HG02870 (cell line): ENCODE measurements at regions not wholly inside any gene's neighbourhood (a gene's known extent, or its start where the extent isn't known, plus 50 kb on each side); places are given as distances from the start of the nearest gene placed in this dataset.
"Not testable (repeated sequence)": the region's sequence is repeated elsewhere in the genome, so short reads cannot be mapped to it uniquely, and the experiment has no call there.

ENCODE experiments used
- ATAC-seq: cut with Tn5 transposase; IDR thresholded peaks from one replicate; pipeline ENCODE4 v1.9.1; 2021; ENCODE audit warnings: mild to moderate bottlenecking, moderate library complexity; ENCODE audit not compliant: unreplicated experiment

DNA sequence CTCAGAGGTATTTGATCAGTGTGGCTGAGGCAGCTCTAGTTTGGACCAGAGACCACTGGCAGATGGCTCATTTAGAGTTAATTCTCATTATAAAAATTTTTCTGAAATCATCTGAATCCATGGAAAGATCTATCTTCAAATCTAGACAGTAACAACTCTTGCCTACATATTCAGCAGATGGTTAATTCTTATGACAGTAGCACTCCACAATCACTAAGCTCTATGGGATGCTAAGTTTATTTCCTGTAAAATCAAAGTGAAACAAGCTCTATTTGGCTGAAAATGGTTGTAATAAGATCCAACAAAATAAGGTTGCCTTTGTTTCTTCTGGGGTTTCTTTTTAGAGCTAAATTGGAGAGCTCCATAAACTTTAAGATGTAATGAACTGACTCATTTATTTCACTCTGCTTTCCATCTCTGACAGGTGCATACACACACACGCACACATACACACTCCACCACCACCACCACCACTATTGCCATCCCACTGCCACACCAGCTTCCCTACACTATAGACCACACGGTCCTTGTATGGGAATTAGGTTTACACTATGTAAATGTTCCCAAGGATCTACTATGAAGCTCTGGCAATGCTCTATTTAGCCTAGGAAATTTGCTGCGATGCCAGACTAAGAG, 293.1 kb downstream of the RPAP3 start:
- ATAC-seq, result no peak

DNA sequence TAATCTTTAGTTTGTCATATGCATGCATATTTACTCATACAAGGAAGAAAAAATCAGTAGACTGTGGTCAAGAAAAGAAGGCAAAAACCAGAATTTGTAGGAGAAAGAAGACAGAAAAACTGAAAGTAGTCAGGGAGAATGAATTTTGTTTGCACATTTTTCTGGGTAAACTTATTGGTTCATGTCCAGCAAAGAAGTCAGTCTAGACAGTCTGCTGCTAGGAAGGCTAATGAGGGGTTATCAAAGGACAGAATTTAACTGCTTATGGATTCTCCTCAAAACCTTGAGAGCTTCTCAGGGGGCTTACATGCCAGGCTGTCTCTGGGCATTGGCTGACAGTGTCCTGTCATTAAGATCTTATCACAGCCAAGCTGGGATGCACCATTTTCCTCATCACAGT, 293.9 kb downstream of the RPAP3 start:
- ATAC-seq, result no peak

DNA sequence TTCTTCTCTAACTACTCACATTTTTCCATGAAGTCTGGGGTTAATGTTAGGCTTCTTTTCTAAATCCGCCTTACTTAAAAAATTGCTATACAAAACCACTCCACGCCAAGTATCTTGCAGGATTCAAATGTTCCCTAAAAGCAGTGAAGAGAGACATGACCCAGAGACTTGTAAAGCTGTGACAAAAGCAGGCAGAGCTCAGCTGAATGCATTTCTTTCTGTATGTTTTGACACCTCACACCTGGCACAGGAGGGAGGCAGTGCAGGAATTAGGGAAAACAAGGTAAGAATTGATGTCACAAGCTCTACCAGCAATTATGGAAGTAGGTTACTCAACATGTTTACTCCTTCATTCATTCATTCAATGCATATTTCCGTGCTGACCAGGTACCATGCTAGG, 295.0 kb downstream of the RPAP3 start:
- no peak for ATAC-seq

DNA sequence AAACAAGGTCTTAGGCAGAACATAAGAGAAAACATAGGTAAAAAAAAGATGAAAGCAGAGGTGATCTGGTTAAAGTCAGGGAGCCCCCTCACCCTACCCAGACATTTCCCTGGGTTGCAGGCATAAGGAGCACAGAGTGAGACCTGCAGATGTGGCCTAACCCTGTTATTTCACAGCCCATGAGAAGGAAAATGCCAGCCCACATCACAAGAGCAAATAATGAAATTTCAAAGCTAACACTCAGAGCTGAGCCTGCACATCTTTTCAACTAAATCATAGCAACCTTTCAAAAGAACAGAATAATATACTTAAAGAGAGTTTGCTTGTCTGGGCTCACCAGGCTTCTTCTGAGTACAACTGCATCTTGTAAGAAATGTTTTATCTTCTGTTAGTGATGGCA, 295.4 kb downstream of the RPAP3 start:
- ATAC-seq, result no peak

GRCh38 chr12:47409310-47409987, 296.4 kb downstream of the RPAP3 start:
- ATAC-seq, result no peak

- ATAC-seq, result peak; percentile 80
Observed at GRCh38 chr12:47408171-47408871, 297.5 kb downstream of the RPAP3 start.

DNA sequence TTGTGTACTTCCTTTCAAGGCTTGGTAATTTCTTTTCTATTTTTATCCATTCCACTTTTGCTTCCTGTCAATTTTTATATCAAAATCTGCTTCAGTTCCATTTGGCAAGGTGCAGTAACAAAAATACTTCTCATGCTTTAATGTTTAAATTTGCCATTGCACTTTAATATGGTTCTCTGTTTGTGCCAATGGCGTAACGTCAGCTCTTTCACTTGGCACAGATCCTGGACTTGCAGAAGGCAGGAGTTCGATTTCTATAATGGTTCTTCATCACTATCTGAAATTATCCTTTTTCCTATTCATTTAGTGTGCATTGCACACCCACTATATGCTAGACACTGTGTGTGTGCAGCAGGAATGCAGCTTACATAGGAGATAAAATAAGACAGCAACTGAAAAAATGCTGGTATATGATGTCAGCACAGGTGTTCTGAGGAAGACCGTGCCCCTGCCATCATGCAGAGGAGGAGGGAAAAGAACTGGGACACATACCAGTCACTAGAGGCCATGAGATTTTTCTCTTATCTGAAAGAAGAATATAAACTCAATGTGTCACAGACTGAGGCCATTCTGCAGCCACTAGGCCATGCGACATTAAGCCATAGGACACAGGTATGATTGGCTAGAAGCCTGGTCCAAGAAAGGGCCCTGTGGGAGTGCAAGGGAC, 298.2 kb downstream of the RPAP3 start:
- no peak for ATAC-seq

DNA sequence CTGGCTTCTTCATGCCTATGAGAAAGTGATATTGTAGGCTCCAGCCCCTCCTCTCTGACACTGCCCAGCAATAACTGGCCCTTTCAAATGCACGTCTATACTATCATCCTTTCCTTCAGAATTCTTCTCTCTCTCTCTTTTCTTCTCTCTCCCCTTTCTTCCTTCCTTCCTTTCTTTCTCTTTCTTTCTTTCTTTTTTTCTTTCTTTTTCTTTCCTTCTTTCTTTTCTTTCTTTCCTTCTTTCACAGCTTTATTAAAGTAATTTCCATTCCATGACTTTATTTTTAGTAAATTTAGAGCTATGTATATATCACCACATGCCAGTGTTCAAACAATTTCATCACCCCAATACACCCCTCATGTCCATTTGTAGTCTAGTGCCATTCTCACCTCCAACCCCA, 302.1 kb downstream of the RPAP3 start:
- ATAC-seq, result no peak

GRCh38 chr12:47401196-47401595, 304.6 kb downstream of the RPAP3 start:
- ATAC-seq, result not testable (repeated sequence)

GRCh38 chr12:47400266-47400665, 305.6 kb downstream of the RPAP3 start:
- no peak for ATAC-seq

DNA sequence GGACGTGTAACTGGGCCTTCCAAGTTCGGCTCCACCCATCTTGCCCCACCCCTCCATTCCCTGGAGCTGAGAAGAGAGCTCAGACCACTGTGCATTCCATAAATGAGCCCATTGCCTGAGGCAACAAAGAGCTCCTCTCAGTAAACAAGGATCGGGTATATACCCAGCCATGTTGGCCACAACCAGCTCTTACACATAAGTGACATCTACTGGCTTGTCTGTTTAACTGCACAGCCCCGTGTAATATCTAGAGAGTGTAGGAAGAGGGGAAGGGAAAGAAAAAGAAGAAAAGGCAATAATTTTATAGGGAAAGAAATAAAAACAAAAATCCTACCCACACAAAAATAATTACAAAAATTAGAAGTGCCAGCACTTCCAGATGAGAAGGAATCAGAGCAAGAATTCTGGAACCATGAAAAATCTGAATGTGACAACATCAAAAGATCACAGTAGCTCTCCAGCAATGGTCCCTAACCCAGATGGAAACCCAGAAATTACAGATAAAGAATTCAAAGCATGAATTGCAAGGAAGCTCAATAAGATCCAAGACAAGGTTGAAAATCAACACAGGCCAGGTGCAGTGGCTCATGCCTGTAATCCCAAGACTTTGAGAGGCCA, 308.1 kb downstream of the RPAP3 start:
- no peak for ATAC-seq

DNA sequence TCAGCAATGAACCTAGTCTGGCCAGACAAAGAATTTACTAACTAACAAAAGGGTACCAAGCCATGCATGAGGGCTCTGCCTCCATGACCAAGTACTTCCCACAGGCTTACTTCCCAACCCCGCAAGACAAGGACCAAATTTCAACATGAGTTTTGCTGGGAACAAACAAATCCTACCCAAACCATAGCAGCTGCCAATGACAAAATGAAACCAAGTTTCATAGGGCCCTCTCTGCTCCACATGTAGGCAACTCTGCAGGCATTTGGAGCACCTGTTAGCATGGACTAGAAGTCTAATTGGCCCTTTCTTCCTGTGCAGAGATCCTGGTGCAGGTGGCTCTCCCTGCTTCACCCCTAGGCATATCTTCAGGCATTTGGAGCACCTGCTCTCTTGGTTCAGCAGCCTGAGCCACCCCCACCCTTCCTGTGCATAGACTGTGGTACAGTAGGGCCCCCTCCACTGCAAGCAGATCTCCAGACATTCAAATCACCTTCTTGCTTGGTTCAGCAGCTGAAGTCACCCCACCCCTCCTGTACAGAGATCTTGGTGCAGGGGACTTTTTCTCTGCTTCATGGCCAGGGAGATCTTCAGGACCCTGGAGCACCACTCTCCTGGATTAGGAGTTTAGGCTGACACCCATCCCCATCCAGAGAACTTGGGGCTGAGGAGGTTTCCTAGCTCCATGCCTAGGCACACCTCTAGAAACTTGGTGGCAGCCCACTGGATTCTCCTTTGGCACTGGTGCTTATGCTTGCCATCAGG, 308.7 kb downstream of the RPAP3 start:
- no peak for ATAC-seq

DNA sequence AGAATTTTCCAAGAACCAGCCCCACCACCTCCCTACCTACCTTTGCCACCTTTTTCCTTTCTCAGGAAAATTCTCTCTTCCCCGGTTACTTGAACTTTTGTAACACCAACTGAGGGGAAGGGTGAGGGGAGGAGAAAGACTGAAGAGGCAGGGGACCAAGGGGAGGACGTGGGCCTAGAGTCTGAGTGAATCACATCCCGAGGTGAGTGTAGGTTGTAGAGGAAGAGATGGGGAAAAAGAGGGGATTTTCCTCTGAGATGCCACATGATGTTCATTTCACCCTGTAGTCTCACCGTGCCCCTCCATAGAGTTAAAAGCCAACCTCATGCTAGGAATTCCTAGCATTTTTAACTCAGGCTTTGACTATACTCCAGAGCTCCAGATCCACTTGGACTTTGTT, 311.8 kb downstream of the RPAP3 start:
- ATAC-seq, result no peak

- no peak for ATAC-seq
Observed at GRCh38 chr12:47393403-47393790, 312.4 kb downstream of the RPAP3 start.

DNA sequence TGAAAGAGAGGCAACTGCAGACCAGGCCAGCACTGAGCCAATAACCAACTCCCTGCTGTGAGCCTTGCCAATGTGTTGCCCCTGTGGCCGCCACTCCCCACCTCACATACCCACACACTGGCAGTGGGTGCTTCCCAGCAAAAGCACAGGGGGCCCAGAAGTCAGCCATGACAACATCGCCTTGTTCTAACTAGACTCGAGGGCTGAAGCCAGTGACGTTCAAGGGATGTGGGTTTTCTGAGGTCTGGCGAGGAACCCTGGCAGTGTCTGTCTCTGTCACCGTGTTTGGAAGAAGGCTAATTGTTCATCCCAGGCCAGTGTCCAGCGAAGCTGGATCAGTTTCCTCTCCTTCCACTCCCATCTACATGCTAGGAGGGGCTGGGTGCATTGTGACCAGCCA, 311.8 kb upstream of the AMIGO2 start:
- no peak for ATAC-seq

GRCh38 chr12:47388712-47389111, 309.0 kb upstream of the AMIGO2 start:
- ATAC-seq, result no peak

- no peak for ATAC-seq
Observed at GRCh38 chr12:47387994-47388393, 308.2 kb upstream of the AMIGO2 start.

DNA sequence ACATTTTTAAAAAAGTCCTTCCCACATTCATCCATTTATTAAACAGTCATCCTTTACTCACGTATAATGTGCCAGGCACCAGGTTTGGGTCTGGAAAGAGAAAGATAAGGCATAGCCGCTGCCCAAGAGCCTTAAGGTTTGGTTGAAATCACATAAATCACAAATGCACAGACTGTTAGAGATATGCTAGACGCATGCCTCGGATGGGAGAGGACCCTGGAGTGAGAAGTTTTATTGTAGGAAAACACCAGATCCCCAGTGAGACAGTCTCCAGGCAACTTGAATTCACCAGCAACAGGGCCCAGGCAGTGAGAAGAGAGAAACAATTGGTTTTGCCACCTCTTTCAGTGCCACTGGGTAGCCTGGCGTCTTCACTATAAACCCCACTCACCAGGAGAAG, 305.9 kb upstream of the AMIGO2 start:
- ATAC-seq, result no peak

DNA sequence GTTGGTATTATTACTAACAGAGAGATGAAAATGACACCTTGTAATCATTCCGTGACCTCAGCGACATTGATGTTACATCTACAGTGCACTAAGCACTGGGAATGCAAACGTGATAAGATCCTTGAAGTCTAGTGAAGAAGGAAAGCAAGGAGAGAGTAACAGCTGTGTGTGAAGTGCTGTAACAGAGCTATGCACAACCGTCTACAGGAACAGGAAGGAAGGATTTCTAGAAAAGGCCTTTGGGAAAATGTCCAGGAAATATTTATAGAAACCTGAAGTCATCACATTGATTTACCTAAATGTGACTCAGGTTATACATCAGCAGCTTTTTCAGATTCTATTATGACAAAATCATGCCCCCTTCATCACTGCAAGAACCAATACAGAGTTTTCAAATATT, 304.2 kb upstream of the AMIGO2 start:
- no peak for ATAC-seq

DNA sequence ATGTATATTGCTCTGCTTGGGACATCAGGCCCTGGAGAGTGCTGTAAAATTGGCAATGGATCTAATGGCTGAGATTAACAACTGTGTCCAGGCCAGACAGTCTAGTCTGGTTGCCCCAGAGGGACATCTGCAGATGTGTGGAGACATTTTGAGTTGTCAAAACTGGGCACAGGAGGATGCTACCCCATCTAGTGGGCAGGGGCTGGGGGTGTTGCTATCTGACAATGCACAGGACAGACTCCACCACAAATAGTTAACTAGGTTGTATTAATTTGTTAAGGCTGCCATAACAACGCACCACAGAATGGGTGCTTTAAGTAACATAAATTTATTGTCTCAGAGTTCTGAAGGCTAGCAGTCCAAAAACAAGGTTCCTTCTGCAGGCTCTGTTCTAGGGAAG, 302.5 kb upstream of the AMIGO2 start:
- ATAC-seq, result no peak

DNA sequence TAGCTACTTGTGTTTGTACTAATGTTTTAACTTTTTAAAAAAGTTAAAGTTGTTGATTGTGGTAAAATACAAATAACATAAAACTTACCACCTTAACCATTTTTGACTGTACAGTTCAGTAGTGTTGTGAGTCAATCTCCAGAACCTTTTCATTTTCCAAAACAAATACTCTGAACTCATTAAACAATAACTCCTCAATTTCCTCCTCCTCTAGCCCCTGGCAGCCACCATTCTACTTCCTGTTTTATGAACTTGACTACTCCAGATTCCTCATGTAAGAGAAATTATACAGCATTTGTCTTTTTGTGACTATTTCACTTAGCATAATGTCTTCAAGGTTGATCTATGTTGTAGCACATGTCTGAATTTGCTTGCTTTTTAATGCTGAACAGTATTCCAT, 299.1 kb upstream of the AMIGO2 start:
- ATAC-seq, result no peak
